Loucy (cell line): ENCODE measurements at regions not wholly inside any gene's neighbourhood (a gene's known extent, or its start where the extent isn't known, plus 50 kb on each side); places are given as distances from the start of the nearest gene placed in this dataset.

ENCODE experiments used
- H2AFZ ChIP-seq: fragments of 200-600 bp; sonication (generic); 2 replicates; pipeline ENCODE4 v1.6.0; 2016; ENCODE audit warnings: antibody characterized with exemption, mild to moderate bottlenecking, low read length, moderate library complexity
- H3F3A ChIP-seq: fragments of 200-600 bp; 2 replicates; pipeline ENCODE4 v1.6.0; 2016; ENCODE audit warnings: antibody characterized with exemption, low read depth, mild to moderate bottlenecking
- H3K27me3 ChIP-seq: fragments of 200-600 bp; sonication (generic); 2 replicates; pipeline ENCODE4 v1.6.1; 2014; ENCODE audit warnings: low read length, mild to moderate bottlenecking; ENCODE audit not compliant: insufficient read depth, poor library complexity, severe bottlenecking
- H3K36me3 ChIP-seq: fragments of 200-600 bp; sonication (generic); 2 replicates; pipeline ENCODE4 v1.6.1; 2016; ENCODE audit warnings: low read length; ENCODE audit not compliant: insufficient read depth
- H3K4me1 ChIP-seq: fragments of 200-600 bp; sonication (generic); 2 replicates; pipeline ENCODE4 v1.5.1; 2014; ENCODE audit warnings: low read length, mild to moderate bottlenecking; ENCODE audit not compliant: insufficient read depth, poor library complexity, severe bottlenecking
- H3K4me2 ChIP-seq: fragments of 200-600 bp; sonication (generic); 2 replicates; pipeline ENCODE4 v1.6.0; 2014; ENCODE audit warnings: antibody characterized with exemption, low read length, low read depth, mild to moderate bottlenecking; ENCODE audit not compliant: poor library complexity, severe bottlenecking
- H3K4me3 ChIP-seq: fragments of 200-600 bp; sonication (generic); 2 replicates; pipeline ENCODE4 v1.5.1; 2014; ENCODE audit warnings: low read length, mild to moderate bottlenecking, mixed read lengths; ENCODE audit not compliant: poor library complexity, severe bottlenecking
- H3K79me2 ChIP-seq: fragments of 200-600 bp; sonication (generic); 2 replicates; pipeline ENCODE4 v1.6.1; 2014; ENCODE audit warnings: low read length; ENCODE audit not compliant: insufficient read depth
- H3K9ac ChIP-seq: fragments of 200-600 bp; sonication (generic); 2 replicates; pipeline ENCODE4 v1.6.0; 2014; ENCODE audit warnings: mild to moderate bottlenecking, low read depth, low read length, moderate library complexity; ENCODE audit not compliant: poor library complexity, severe bottlenecking
- H3K9me2 ChIP-seq: fragments of 200-600 bp; sonication (generic); replicated peaks from 2 replicates; pipeline ENCODE4 v1.6.1; 2016; ENCODE audit warnings: low read depth, low read length, mixed read lengths
- H3K9me3 ChIP-seq: fragments of 200-600 bp; sonication (generic); 2 replicates; pipeline ENCODE4 v1.6.1; 2014; ENCODE audit warnings: mild to moderate bottlenecking, antibody characterized with exemption, low read length, low read depth; ENCODE audit not compliant: insufficient read depth
- H4K20me1 ChIP-seq: fragments of 200-600 bp; sonication (generic); 2 replicates; pipeline ENCODE4 v1.6.0; 2014; ENCODE audit warnings: antibody characterized with exemption, low read length, mild to moderate bottlenecking; ENCODE audit not compliant: insufficient read depth, poor library complexity, severe bottlenecking
- EZH2phosphoT487 ChIP-seq: fragments of 200-600 bp; IDR thresholded peaks from 2 replicates; pipeline ENCODE4 v1.6.1; 2018; ENCODE audit warnings: antibody characterized with exemption, mild to moderate bottlenecking, moderate library complexity, borderline replicate concordance
- TF ChIP-seq, protein P1 (sequence below): fragments of 200-600 bp; sonication (generic); conservative IDR thresholded peaks from 2 replicates; pipeline ENCODE4 v1.5.1; 2014; ENCODE audit warnings: mild to moderate bottlenecking, antibody characterized with exemption, low read length

DNA sequence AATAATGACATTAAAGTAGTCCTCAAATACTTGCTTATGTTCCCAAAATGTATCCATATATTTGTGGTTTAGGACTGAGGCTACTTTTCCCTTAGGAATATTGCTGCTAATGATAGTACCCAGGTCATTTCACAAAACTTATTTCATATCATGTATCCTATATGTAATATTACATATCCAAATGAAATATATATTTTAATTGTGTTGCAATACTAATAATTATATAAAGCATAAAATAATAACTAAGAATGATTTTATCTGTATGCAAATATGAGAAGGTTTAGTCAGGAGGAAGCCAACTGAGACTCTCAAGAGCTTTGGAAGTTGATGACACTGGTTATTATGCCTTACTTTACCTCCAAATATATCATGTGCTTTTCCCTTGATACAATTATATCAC is 231.5 kb upstream of the KLF14 start:
- Histone ChIP-seq H2AFZ (no peak overlapping the region), H3K4me3 (no peak overlapping the region), H4K20me1 (no peaks in the 10 kb centered on the region), H3K36me3 (no peaks in the 10 kb centered on the region), H3K4me1 (peaks cover 21% of the 10 kb centered on the region), H3F3A (no peaks in the 10 kb centered on the region), H3K9me3 (no peaks in the 10 kb centered on the region), H3K9ac (no peak overlapping the region), H3K4me2 (no peak overlapping the region), H3K9me2 (no peaks in the 10 kb centered on the region), H3K27me3 (no peaks in the 10 kb centered on the region), H3K79me2 (no peaks in the 10 kb centered on the region)
- TF ChIP-seq, protein P1, sequence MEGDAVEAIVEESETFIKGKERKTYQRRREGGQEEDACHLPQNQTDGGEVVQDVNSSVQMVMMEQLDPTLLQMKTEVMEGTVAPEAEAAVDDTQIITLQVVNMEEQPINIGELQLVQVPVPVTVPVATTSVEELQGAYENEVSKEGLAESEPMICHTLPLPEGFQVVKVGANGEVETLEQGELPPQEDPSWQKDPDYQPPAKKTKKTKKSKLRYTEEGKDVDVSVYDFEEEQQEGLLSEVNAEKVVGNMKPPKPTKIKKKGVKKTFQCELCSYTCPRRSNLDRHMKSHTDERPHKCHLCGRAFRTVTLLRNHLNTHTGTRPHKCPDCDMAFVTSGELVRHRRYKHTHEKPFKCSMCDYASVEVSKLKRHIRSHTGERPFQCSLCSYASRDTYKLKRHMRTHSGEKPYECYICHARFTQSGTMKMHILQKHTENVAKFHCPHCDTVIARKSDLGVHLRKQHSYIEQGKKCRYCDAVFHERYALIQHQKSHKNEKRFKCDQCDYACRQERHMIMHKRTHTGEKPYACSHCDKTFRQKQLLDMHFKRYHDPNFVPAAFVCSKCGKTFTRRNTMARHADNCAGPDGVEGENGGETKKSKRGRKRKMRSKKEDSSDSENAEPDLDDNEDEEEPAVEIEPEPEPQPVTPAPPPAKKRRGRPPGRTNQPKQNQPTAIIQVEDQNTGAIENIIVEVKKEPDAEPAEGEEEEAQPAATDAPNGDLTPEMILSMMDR = no peak
- TF ChIP-seq EZH2phosphoT487 = no peak

DNA sequence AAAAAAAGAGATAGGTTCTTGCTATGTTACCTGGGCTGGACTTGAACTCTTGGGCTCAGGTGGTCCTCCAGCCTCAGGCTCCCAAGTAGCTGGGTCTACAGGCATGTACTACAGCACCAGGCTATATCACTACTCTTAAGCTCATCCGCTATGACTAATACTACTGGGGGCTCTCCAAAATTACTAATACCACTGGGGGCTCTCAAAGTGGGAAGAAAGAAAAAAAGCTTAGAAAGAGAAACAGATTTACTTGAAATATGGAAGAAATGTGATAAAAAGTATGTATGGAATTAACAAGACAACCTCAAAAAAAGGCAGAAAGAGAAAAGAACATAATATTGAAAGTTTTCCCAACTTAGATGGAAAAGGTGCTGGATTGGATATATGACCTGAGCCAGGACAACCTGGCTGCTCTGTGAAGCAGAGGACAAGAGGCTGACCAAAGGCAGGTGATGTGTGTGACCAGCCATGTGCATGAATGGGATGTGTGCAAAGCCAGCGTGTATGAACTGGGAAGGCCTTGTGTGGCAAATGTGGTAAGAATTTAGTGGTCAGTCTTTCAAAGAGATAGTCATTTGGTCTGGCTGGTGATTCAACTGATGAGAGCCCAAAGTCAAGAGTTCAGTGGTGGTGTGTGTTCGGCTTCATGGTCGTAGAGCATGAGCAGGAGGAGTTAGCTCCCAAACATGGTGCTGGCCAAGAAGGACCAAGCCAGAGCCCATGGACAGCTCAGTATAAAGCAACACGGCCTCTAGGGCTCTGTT is 232.4 kb upstream of the KLF14 start:
- Histone ChIP-seq H3K9ac (no peak overlapping the region), H3K4me2 (no peak overlapping the region)
- TF ChIP-seq, protein P1 = no peak
- no peak for TF ChIP-seq EZH2phosphoT487

DNA sequence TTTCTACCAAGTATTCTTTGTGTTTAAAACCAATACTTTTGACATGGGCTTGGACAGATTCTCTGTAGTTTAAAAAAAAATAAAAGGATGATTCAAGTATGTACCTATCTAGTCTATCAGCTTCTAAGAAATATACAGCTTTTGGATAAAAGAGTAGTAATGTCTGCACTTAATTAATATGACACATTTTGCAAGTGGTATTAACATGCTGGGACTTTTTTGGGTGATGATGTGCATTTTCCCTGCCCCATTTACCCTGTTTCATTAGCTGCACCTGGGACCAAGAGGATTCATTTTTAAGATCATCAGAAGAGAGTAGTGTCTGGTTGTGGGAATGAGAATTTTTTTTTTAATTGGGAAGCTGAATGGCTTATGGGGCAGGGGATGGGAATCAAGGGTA is 236.2 kb upstream of the KLF14 start:
- H3F3A ChIP-seq = no peaks in the 10 kb centered on the region
- H3K9ac ChIP-seq = peak overlapping the region; percentile 33
- H2AFZ ChIP-seq = no peak overlapping the region
- H3K36me3 ChIP-seq = no peaks in the 10 kb centered on the region
- H4K20me1 ChIP-seq = no peaks in the 10 kb centered on the region
- H3K4me2 ChIP-seq = peak overlapping the region; percentile 7
- no peaks in the 10 kb centered on the region for H3K27me3 ChIP-seq
- no peak for TF ChIP-seq EZH2phosphoT487
- TF ChIP-seq, protein P1 = no peak
- H3K9me2 ChIP-seq = no peaks in the 10 kb centered on the region
- peaks cover 12% of the 10 kb centered on the region for H3K4me1 ChIP-seq
- no peak overlapping the region for H3K4me3 ChIP-seq
- peaks cover 5% of the 10 kb centered on the region; the same call in 1 of the 2 replicates for H3K9me3 ChIP-seq
- no peaks in the 10 kb centered on the region for H3K79me2 ChIP-seq

More for the DNA sequence above, 232.4 kb upstream of the KLF14 start:
- H3K9me2 ChIP-seq = no peaks in the 10 kb centered on the region
- no peaks in the 10 kb centered on the region for H3F3A ChIP-seq
- no peaks in the 10 kb centered on the region for H3K9me3 ChIP-seq
- H3K27me3 ChIP-seq = no peaks in the 10 kb centered on the region
- no peak overlapping the region for H3K4me3 ChIP-seq
- H3K4me1 ChIP-seq = peaks cover 24% of the 10 kb centered on the region
- no peaks in the 10 kb centered on the region for H4K20me1 ChIP-seq
- H2AFZ ChIP-seq = no peak overlapping the region
- no peaks in the 10 kb centered on the region for H3K36me3 ChIP-seq
- H3K79me2 ChIP-seq = no peaks in the 10 kb centered on the region
